Mesendoderm (in vitro differentiated cells): ENCODE measurements at regions not wholly inside any gene's neighbourhood (a gene's known extent, or its start where the extent isn't known, plus 50 kb on each side); places are given as distances from the start of the nearest gene placed in this dataset.

Experiments used
- DNase-seq: peaks from one replicate; pipeline ENCODE4 v3.0.0; 2013
- H2AK5ac ChIP-seq: 2 replicates; pipeline ENCODE4 v1.6.1; 2013; ENCODE audit warnings: low read length, inconsistent platforms
- H2BK120ac ChIP-seq: 2 replicates; pipeline ENCODE4 v1.6.1; 2013; ENCODE audit warnings: low read depth, mild to moderate bottlenecking, low read length, moderate library complexity, mixed read lengths
- H2BK15ac ChIP-seq: replicated peaks from 2 replicates; pipeline ENCODE4 v1.6.1; 2013; ENCODE audit warnings: low read depth, mild to moderate bottlenecking, moderate library complexity
- H2BK5ac ChIP-seq: 2 replicates; pipeline ENCODE4 v1.6.1; 2013; ENCODE audit warnings: low read length, inconsistent platforms
- H3K18ac ChIP-seq: 2 replicates; pipeline ENCODE4 v1.6.1; 2013; ENCODE audit warnings: mild to moderate bottlenecking, low read length, mixed read lengths
- H3K23ac ChIP-seq: one replicate; pipeline ENCODE4 v1.6.1; 2013; ENCODE audit warnings: low read length
- H3K27ac ChIP-seq: 2 replicates; pipeline ENCODE4 v1.5.1; 2013; ENCODE audit warnings: low read depth, mild to moderate bottlenecking, inconsistent platforms, low read length, moderate library complexity
- H3K27me3 ChIP-seq: 2 replicates; pipeline ENCODE4 v1.6.1; 2013; ENCODE audit warnings: low read length, control low read depth, mild to moderate bottlenecking, inconsistent platforms; ENCODE audit not compliant: insufficient read depth, poor library complexity
- H3K36me3 ChIP-seq: 2 replicates; pipeline ENCODE4 v1.6.1; 2013; ENCODE audit warnings: low read length, inconsistent platforms; ENCODE audit not compliant: control insufficient read depth, insufficient read depth
- H3K4ac ChIP-seq: one replicate; pipeline ENCODE4 v1.6.1; 2013; ENCODE audit warnings: low read depth, mild to moderate bottlenecking, low read length, moderate library complexity
- H3K4me1 ChIP-seq: 2 replicates; pipeline ENCODE4 v1.6.1; 2013; ENCODE audit warnings: low read depth, low read length, inconsistent platforms; ENCODE audit not compliant: control insufficient read depth
- H3K4me2 ChIP-seq: 2 replicates; pipeline ENCODE4 v1.6.1; 2013; ENCODE audit warnings: low read length
- H3K4me3 ChIP-seq: 2 replicates; pipeline ENCODE4 v1.5.1; 2013; ENCODE audit warnings: mild to moderate bottlenecking, low read length
- H3K56ac ChIP-seq: one replicate; pipeline ENCODE4 v1.6.1; 2013; ENCODE audit warnings: low read length
- H3K79me1 ChIP-seq: 2 replicates; pipeline ENCODE4 v1.6.1; 2013; ENCODE audit warnings: low read length, inconsistent platforms
- H3K79me2 ChIP-seq: 2 replicates; pipeline ENCODE4 v1.6.1; 2013; ENCODE audit warnings: mild to moderate bottlenecking, low read length; ENCODE audit not compliant: control insufficient read depth, insufficient read depth
- H3K9ac ChIP-seq: 2 replicates; pipeline ENCODE4 v1.6.1; 2013; ENCODE audit warnings: low read length, inconsistent platforms
- H4K5ac ChIP-seq: one replicate; pipeline ENCODE4 v1.6.1; 2013; ENCODE audit warnings: low read length
- H4K8ac ChIP-seq: one replicate; pipeline ENCODE4 v1.6.1; 2013; ENCODE audit warnings: low read depth, mild to moderate bottlenecking, control low read depth, low read length, moderate library complexity
- WGBS: extraction: QIAGEN DNeasy Blood & Tissue Kit; methylation state at CpG from one replicate; pipeline ENCODE4 v1.1.7; 2013; ENCODE audit warnings: low lambda C conversion rate, missing lambda C conversion rate; ENCODE audit not compliant: insufficient coverage; ENCODE audit errors: extremely low coverage; 5-methylcytosine and 5-hydroxymethylcytosine counted together

GRCh38 chr7:81449105-81449504 is 320.7 kb downstream of the HGF start:
- DNase-seq: no peak
- Histone ChIP-seq H4K8ac (no peak overlapping the region), H4K5ac (no peak overlapping the region), H3K36me3 (no peaks in the 10 kb centered on the region), H3K4me1 (no peaks in the 10 kb centered on the region), H3K23ac (no peak overlapping the region), H3K79me1 (no peaks in the 10 kb centered on the region), H2BK120ac (no peak overlapping the region), H3K4me2 (no peak overlapping the region), H3K9ac (no peak overlapping the region), H3K18ac (no peak overlapping the region), H2BK5ac (no peak overlapping the region), H3K4me3 (no peak overlapping the region), H2BK15ac (no peak overlapping the region), H3K4ac (no peak overlapping the region), H3K79me2 (no peaks in the 10 kb centered on the region), H3K27me3 (no peaks in the 10 kb centered on the region), H2AK5ac (no peak overlapping the region), H3K56ac (no peak overlapping the region), H3K27ac (no peak overlapping the region)

- H3K18ac ChIP-seq: no peak overlapping the region
- no CpG with 5 or more reads among the region's 4 CpGs for WGBS
- H3K79me2 ChIP-seq: no peaks in the 10 kb centered on the region
- H3K27ac ChIP-seq: no peak overlapping the region
- no peak overlapping the region for H3K23ac ChIP-seq
- no peak overlapping the region for H2BK5ac ChIP-seq
- no peak overlapping the region for H4K8ac ChIP-seq
- H3K4me1 ChIP-seq: no peaks in the 10 kb centered on the region
- peak; percentile 69 for DNase-seq
- no peak overlapping the region for H2AK5ac ChIP-seq
- H2BK15ac ChIP-seq: no peak overlapping the region
- H3K4ac ChIP-seq: no peak overlapping the region
- no peak overlapping the region for H3K56ac ChIP-seq
- H3K4me2 ChIP-seq: no peak overlapping the region
- no peak overlapping the region for H3K9ac ChIP-seq
- no peak overlapping the region for H4K5ac ChIP-seq
- H3K4me3 ChIP-seq: no peak overlapping the region
- H3K27me3 ChIP-seq: no peaks in the 10 kb centered on the region
- H2BK120ac ChIP-seq: no peak overlapping the region
- no peaks in the 10 kb centered on the region for H3K36me3 ChIP-seq
- H3K79me1 ChIP-seq: no peaks in the 10 kb centered on the region
These were observed 322.4 kb downstream of the HGF start for GRCh38 chr7:81447351-81447952.

- Histone ChIP-seq H2BK120ac (no peak overlapping the region), H3K27ac (no peak overlapping the region), H2BK5ac (no peak overlapping the region), H2BK15ac (no peak overlapping the region), H3K79me1 (no peaks in the 10 kb centered on the region), H3K36me3 (no peaks in the 10 kb centered on the region), H3K56ac (no peak overlapping the region), H3K4me2 (no peak overlapping the region), H4K5ac (no peak overlapping the region), H3K4ac (no peak overlapping the region), H3K4me3 (no peak overlapping the region), H2AK5ac (no peak overlapping the region), H3K79me2 (no peaks in the 10 kb centered on the region), H3K18ac (no peak overlapping the region), H4K8ac (no peak overlapping the region), H3K9ac (no peak overlapping the region), H3K27me3 (no peaks in the 10 kb centered on the region), H3K23ac (no peak overlapping the region), H3K4me1 (no peaks in the 10 kb centered on the region)
- DNase-seq: no peak
- WGBS: no CpG with 5 or more reads among the region's 1 CpG
These were observed 323.6 kb downstream of the HGF start for GRCh38 chr7:81446212-81446611.

DNA sequence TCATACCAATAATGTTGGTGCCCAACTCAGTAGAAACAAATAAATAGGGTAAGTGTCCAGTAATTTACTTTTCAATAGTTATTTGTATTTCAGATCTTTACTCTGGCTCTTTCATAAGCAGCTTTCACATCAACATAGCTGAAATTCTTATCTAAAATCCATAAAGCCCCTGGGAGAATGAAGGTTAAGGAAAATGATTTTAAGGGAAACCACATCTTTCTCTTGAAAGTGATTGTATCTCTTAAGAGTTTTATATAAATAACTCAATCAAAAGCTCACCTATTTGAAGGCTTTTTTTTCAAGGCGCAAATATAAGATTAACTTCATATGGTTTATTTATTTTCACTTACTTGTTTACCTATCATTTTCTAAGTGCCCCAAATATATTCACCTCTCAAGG is 324.4 kb downstream of the HGF start:
- H4K5ac ChIP-seq: no peak overlapping the region
- no peaks in the 10 kb centered on the region for H3K79me1 ChIP-seq
- H3K27ac ChIP-seq: no peak overlapping the region
- no peak overlapping the region for H2BK5ac ChIP-seq
- no peaks in the 10 kb centered on the region for H3K27me3 ChIP-seq
- no peaks in the 10 kb centered on the region for H3K79me2 ChIP-seq
- H3K4me1 ChIP-seq: no peaks in the 10 kb centered on the region
- H3K18ac ChIP-seq: no peak overlapping the region
- no peak overlapping the region for H3K4me3 ChIP-seq
- H3K56ac ChIP-seq: no peak overlapping the region
- no peak overlapping the region for H4K8ac ChIP-seq
- no peak overlapping the region for H3K23ac ChIP-seq
- no peak overlapping the region for H2BK15ac ChIP-seq
- no peak overlapping the region for H3K4ac ChIP-seq
- WGBS: no CpG with 5 or more reads among the region's 1 CpG
- no peak overlapping the region for H2BK120ac ChIP-seq
- no peak for DNase-seq
- no peak overlapping the region for H3K9ac ChIP-seq
- no peaks in the 10 kb centered on the region for H3K36me3 ChIP-seq
- no peak overlapping the region for H2AK5ac ChIP-seq
- no peak overlapping the region for H3K4me2 ChIP-seq

GRCh38 chr7:81441750-81442149 is 328.1 kb downstream of the HGF start:
- H2BK5ac ChIP-seq: no peak overlapping the region

GRCh38 chr7:81439591-81439990 is 330.3 kb downstream of the HGF start:
- Histone ChIP-seq H3K79me1 (no peaks in the 10 kb centered on the region), H3K9ac (no peak overlapping the region), H3K79me2 (no peaks in the 10 kb centered on the region), H3K4me2 (no peak overlapping the region), H2AK5ac (no peak overlapping the region), H4K8ac (no peak overlapping the region), H3K56ac (no peak overlapping the region), H4K5ac (no peak overlapping the region), H3K23ac (no peak overlapping the region), H2BK120ac (no peak overlapping the region), H2BK5ac (no peak overlapping the region), H3K27ac (no peak overlapping the region), H3K4ac (no peak overlapping the region), H3K4me1 (no peaks in the 10 kb centered on the region), H2BK15ac (no peak overlapping the region), H3K27me3 (no peaks in the 10 kb centered on the region), H3K4me3 (no peak overlapping the region), H3K18ac (no peak overlapping the region), H3K36me3 (no peaks in the 10 kb centered on the region)
- WGBS: no CpG with 5 or more reads among the region's 1 CpG
- no peak for DNase-seq

More at GRCh38 chr7:81441750-81442149, 328.1 kb downstream of the HGF start:
- no peak overlapping the region for H2AK5ac ChIP-seq
- no peaks in the 10 kb centered on the region for H3K79me1 ChIP-seq
- H2BK120ac ChIP-seq: no peak overlapping the region
- no peaks in the 10 kb centered on the region for H3K27me3 ChIP-seq
- no peak overlapping the region for H3K18ac ChIP-seq
- H4K5ac ChIP-seq: no peak overlapping the region
- H2BK15ac ChIP-seq: no peak overlapping the region
- no peak overlapping the region for H3K4me2 ChIP-seq
- H3K4me1 ChIP-seq: no peaks in the 10 kb centered on the region
- H3K27ac ChIP-seq: no peak overlapping the region
- no peak overlapping the region for H3K56ac ChIP-seq
- no peak overlapping the region for H3K9ac ChIP-seq
- H3K4ac ChIP-seq: no peak overlapping the region
- no peak for DNase-seq
- no peaks in the 10 kb centered on the region for H3K36me3 ChIP-seq
- H4K8ac ChIP-seq: no peak overlapping the region
- no peak overlapping the region for H3K23ac ChIP-seq
- no peaks in the 10 kb centered on the region for H3K79me2 ChIP-seq
- no CpG with 5 or more reads among the region's 1 CpG for WGBS
- H3K4me3 ChIP-seq: no peak overlapping the region
